ENCODE measurements at regions not wholly inside any gene's neighbourhood (a gene's known extent, or its start where the extent isn't known, plus 50 kb on each side); places are given as distances from the start of the nearest gene placed in this dataset.
"Not testable (repeated sequence)": the region's sequence is repeated elsewhere in the genome, so short reads cannot be mapped to it uniquely, and the experiment has no call there.

DNA sequence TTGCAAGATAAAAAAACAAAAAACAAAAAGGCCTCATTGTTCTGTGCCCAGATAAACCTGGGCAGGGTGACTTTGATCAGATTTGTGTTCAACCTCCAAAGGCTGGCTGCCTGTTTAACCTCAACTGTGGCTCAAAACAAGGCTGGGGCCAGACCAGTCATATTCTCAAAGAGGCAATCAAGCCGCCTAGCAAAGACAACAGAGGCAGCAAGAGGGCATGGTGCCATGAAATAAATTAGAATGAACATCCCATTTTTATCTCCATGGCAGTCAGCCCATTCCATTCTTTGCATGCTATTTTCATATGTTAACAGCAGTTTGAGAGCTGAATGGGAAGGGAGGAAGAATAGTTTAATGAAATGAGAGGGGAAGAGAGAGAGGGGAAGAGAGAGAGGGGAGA lies 1150.3 kb downstream of the TYW1 start:
- DNase-seq (ENCODE audit: low spot score) (no peak), FAIRE-seq (no peak)

- no peak for DNase-seq (ENCODE audit: low spot score)
- FAIRE-seq: no peak
These were observed 1151.1 kb downstream of the TYW1 start for GRCh38 chr7:68147614-68148238.

- FAIRE-seq (no peak), DNase-seq (ENCODE audit: low spot score) (no peak)
These were observed 1151.8 kb downstream of the TYW1 start for GRCh38 chr7:68148440-68148839.

- DNase-seq (ENCODE audit: low spot score): no peak
These were observed 1155.6 kb downstream of the TYW1 start for GRCh38 chr7:68152205-68152604.

DNA sequence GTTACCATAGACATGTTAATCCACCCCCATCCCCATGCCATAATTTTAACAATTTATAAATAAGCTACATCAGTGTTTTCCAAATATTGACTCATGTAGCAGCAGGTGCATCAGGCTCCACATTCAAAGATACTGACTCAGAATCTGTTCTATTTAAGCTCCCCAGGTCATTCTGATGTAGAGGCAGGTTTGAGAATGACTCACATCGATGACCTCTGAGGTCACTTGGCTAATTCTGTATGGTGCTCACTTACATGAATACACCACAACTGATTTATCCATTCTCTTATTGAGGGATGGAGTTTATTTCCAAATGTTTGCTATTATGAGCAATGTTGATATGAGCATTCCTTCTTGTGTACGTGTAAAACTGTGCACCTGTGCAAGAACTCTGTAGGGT lies 1159.0 kb downstream of the TYW1 start:
- FAIRE-seq (no peak), DNase-seq (ENCODE audit: low spot score) (peak; percentile 54)

More at GRCh38 chr7:68152205-68152604, 1155.6 kb downstream of the TYW1 start:
- no peak for FAIRE-seq

DNA sequence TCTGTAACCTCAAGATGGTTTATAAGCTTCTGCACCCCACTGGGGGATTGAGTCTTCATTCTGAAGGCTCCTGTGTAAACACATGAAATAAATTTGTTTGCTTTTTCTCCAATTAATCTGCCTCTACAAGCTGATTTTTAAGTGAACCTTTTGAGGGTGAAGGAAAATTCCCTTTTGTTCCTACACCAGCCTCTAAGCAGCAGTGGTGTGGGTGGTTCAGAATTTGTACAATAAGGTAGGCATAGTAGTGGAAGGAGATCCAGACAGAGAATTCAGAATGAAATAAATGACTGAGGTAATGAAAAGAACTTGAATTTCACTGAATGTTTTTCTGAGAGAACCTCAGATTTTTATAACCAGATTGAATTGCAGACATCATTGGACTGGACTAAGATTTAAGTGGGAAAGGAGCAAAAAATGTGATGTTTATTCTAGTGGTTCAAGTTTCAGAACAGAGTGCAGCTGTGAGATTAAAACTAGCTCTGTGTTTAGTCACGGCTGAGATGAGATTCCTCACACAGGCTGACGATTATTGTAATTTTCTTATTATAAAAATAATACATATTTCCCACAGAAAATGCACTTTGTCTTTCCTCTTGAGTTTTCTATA lies 1162.2 kb downstream of the TYW1 start:
- DNase-seq (ENCODE audit: low spot score): no peak
- no peak for FAIRE-seq

DNA sequence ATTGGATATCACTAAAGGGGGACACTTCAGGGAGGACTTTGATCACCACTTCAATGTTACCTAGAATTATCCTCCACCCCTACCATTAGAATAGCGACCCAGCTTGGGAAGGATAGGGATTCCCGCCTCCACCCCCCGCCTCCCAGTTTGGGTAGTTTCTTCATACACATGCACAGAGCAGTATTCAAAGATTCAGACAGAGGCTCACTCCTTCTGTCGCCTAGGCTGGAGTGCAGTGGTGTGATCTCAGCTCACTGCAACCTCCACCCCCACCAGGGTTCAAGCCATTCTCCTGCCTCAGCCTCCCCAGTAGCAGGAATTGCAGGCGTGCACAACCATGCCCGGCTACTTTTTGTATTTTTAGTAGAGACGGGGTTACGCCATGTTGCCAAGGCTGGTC lies 1166.1 kb downstream of the TYW1 start:
- no peak for DNase-seq (ENCODE audit: low spot score)
- FAIRE-seq: no peak

DNA sequence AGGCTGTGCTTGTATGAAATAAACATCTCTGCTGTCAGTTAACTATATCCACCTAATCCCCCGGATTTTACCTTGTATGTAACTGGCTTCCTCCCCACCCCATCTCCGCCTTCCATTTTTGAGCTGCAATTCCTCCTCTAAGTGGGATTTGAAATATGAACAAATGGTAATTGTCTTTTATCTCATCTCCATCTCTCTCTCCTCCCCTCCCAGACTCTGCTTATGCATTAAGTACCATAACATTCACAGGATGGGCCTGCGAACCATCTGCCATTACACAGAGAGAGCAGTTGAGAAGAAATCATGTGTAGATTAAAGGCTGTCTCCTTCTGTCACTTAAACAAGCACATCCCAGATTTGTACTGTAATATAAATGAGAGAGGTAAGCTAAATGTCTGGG lies 1169.9 kb downstream of the TYW1 start:
- FAIRE-seq (no peak), DNase-seq (ENCODE audit: low spot score) (no peak)

GRCh38 chr7:68173513-68173912 lies 1176.9 kb downstream of the TYW1 start:
- no peak for FAIRE-seq
- DNase-seq (ENCODE audit: low spot score): no peak

- DNase-seq (ENCODE audit: low spot score) (peak; percentile 78), FAIRE-seq (no peak)
These were observed 1180.3 kb downstream of the TYW1 start for GRCh38 chr7:68176974-68177373.

DNA sequence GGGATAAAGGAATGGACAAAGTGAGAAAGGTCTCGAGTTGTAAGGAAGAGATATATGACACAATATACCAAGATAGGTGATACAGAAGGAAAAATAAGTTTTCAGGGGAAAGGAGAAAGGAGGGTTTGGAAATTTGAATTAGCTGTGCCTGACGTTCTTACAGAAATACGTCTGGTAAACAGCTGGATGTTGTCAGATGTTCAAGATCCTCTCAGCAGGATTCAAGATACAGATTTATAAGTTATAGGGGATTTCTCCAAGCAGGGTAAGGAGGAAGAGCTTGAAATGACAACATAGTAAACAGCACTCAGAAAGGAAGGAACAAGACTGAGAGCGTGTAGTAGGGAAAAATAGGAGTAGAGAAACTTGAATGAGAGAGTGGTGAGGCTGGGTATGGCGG lies 1184.1 kb downstream of the TYW1 start:
- DNase-seq (ENCODE audit: low spot score): no peak
- no peak for FAIRE-seq

- no peak for DNase-seq (ENCODE audit: low spot score)
- FAIRE-seq: no peak
These were observed 1186.5 kb downstream of the TYW1 start for GRCh38 chr7:68183176-68183575.

DNA sequence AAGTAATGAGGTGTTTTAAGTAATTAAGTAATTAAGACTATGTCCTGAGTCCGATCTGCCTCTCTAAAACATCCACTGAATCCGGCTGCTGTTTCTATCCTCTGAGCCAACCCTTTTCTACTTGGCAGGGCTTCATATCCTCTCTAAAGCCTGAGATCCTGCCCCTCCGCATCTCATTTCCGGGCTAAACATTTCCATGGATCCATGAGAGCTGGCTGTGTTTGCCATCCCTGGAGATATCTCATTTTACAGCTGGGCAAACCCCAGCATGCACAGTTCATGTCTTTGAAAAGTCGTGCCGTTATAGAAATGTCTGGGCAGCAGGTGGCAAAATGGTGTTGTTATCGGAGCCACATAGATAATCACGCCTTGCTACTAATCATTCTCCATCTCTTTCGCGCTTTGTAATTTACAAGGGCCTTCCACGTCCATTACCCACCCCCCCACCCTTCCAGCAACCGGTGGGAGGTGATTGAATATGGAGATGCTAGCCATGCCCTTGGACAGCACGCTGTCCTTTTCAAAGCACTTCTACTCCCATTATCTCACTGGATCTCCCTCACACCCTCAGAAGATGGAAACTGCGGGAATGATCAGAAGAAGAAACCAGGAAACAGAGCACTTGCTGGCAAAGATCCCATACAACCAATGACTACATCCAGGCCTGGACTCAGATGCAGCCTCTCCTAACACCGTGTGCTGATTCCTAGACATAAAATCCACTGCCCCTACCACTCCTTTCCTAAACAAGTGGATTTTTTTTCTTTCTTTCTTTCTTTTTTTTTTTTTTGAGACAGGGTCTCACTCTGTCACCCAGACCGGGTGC lies 1189.2 kb downstream of the TYW1 start:
- DNase-seq (ENCODE audit: low spot score) (no peak), FAIRE-seq (no peak)

DNA sequence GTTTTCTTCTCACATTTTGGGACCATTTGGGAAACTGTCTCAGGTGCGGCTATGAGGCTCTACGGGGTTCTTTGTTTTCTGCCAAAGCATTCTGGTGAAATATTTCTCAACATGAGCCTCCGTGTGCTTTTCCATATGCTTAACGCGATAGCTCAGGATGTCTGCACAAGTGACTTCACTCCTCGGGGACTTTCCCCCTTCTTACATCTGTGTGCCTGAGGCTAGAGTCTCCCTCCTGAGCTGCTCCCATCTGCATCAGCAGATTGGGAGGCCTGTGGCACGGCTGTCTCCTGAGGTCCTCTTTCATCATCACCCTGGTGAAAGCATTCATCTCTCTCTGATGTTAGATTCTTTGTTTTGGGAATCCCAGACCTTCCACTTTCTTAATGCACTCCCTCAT lies 1190.9 kb downstream of the TYW1 start:
- no peak for DNase-seq (ENCODE audit: low spot score)
- FAIRE-seq: no peak

DNA sequence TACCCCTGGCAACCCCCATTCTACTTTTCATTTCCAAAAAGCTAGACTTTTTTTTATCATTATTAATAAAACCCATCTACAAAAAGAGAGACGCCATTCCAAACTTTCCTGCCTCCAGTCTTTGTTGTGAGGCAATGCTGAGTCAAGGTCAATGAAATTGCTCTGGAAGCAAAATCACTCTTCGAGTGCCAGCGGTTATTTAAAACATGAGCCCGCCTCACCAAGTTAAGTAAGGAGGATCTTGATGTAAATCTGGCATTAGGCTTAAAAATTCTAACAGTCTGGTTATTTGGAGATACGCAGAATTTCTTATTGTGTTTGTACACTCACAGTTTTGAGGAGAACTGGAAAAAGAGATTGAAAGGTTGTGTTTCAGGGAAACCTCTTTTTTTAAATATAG lies 1196.3 kb downstream of the TYW1 start:
- no peak for FAIRE-seq
- DNase-seq (ENCODE audit: low spot score): no peak

- not testable (repeated sequence) for FAIRE-seq; DNase-seq (ENCODE audit: low spot score)
These were observed 1199.0 kb downstream of the TYW1 start for GRCh38 chr7:68195642-68196041.

DNA sequence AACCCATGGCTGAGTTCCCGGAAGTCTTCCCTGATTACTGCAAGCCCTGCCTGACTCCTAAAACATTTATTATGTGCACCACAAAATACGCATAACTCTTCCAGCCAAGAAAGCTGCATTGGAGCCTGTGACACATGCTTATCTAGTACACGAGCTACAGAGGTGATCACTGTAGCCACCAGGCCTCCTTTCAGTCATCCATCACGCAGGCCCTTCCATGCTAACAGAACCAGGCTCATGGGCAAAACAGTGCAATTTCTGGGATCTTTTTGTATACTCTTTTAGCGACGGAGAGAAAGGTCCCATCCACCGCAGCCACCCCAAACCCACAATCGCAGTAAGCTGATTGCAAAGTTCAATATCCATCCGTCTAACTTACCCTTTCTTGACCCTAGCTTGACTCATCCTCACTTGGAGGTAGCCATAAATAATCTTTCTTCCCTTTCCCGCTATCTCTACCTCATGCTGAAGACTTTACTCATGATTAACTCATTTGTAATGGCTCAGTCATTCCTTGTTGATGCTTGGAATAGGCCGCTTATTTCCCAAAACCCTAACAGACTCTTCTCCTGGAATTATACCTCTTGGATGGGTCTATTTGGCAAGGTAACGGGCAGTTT lies 1203.5 kb downstream of the TYW1 start:
- DNase-seq (ENCODE audit: low spot score) (no peak), FAIRE-seq (no peak)

DNA sequence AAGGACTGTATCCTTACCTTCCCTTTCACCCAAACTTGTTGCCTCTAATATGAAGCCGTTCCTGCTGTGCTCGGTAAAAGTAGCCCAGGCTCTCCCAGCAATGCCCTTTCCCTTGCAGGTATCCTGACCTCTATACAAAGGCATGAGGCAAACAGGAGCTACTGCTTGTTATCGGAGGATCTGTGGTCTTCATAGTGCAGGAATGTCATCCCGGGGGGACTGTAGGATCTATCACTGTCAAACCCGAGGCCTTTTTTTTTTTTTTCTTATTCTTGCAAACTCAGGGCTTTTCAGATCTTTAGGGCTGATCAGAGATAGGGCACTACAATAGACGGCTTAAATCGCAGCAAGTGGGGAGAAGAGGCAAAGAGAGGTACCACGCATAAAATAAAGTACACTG lies 1206.6 kb downstream of the TYW1 start:
- DNase-seq (ENCODE audit: low spot score) (no peak), FAIRE-seq (no peak)

GRCh38 chr7:68205826-68206225 lies 1209.2 kb downstream of the TYW1 start:
- FAIRE-seq (no peak), DNase-seq (ENCODE audit: low spot score) (no peak)

GRCh38 chr7:68206946-68207485 lies 1210.4 kb downstream of the TYW1 start:
- FAIRE-seq: no peak
- DNase-seq (ENCODE audit: low spot score): no peak

DNA sequence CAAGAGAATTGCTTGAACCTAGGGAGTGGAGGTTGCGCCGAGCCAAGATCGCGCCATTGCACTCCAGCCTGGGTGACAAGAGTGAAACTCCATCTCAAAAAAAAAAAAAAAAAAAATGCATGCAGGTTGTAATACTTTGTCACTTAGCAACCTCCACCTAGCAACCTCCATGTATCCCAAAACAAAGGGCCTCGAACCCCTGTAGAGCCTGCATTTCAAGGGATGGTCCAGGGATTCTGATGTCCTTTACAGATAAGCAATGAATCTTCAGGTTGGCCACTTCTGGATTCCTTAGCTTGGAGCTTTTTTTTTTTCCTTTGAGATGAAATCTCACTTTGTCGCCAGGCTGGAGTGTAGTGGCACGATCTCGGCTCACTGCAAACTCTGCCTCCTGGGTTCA lies 1211.0 kb downstream of the TYW1 start:
- no peak for FAIRE-seq
- DNase-seq (ENCODE audit: low spot score): no peak

DNA sequence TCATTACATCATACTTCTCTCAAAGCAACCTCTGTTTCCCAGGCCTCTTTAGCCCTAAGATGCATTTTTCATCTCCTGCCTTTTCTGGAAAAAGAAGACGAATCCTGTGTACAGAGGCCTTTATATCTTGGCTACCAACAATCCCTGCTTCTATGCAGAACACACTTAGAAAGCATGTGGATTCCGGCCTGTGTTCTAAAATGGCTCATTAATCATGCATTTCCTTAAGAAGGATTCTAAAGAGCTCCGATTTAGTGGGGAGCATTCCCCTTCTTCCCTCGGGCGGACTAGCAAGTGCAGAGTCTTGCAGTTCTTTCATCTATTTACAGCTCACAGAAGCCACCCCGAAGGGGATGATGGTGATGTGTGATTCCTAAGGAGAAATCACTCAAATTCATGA lies 1212.9 kb downstream of the TYW1 start:
- DNase-seq (ENCODE audit: low spot score) (no peak), FAIRE-seq (no peak)

All from urothelium cell line (cell line).